HepG2 (cell line): ENCODE measurements at regions not wholly inside any gene's neighbourhood (a gene's known extent, or its start where the extent isn't known, plus 50 kb on each side); places are given as distances from the start of the nearest gene placed in this dataset.

Source experiments
- ATAC-seq: fragments of 200-7000 bp; cut with Tn5 transposase; 3 replicates; pipeline ENCODE4 v1.9.1; 2020; ENCODE audit warnings: mild to moderate bottlenecking, moderate library complexity
- BruUV-seq: library from RNA; stranded (reverse); fragments of 400-500 nt; replicated peaks from 2 replicates; lab custom pipeline; 2021; lab: Mats Ljungman, UMichigan
- CTCF ChIA-PET: fragments of 300-600 bp; formaldehyde crosslinking; extraction: SDS; loops from one replicate; lab custom pipeline; 2021; ENCODE audit warnings: low total read pairs, inconsistent platforms, low intra/inter-chr PET ratio; lab: Yijun Ruan, JAX
- POLR2A ChIA-PET: fragments of 350-600 bp; sonication (Branson Sonifier 250); formaldehyde crosslinking; loops from one replicate; lab custom pipeline; 2020; ENCODE audit warnings: antibody characterized with exemption, inconsistent platforms; lab: Yijun Ruan, JAX
- DNase-seq: peaks from one replicate; pipeline ENCODE4 v3.0.0-alpha.2; 2015; ENCODE audit warnings: low spot score
- FAIRE-seq: peaks from 3 replicates; lab custom pipeline; 2011; peaks lifted over from hg19 to GRCh38; lab: Jason Lieb, UNC
- H2AFZ ChIP-seq: one replicate; pipeline ENCODE4 v1.6.1; 2011; ENCODE audit warnings: low read length, inconsistent platforms
- H3K27ac ChIP-seq: fragments of 300-600 bp; 3 replicates; pipeline ENCODE4 v1.8.0; 2011; ENCODE audit warnings: mixed run types, mild to moderate bottlenecking, mixed read lengths, low read length, inconsistent platforms; ENCODE audit not compliant: insufficient read depth; ENCODE audit errors: extremely low read length
- H3K27me3 ChIP-seq, 2 experiments: fragments of 200-600 bp in 1 of 2; 2 replicates in 1 of 2; 3 replicates in 1 of 2; pipeline versions ENCODE4 v1.6.0 to v1.8.0; 2011; ENCODE audit warnings: low read length in 2 of 2, mild to moderate bottlenecking in 2 of 2, moderate library complexity in 2 of 2, inconsistent platforms in 1 of 2; ENCODE audit not compliant: insufficient read depth in 2 of 2, control insufficient read depth in 1 of 2
- H3K36me3 ChIP-seq, 2 experiments: fragments of 200-600 bp in 1 of 2; replicated peaks in 1 of 2; 2 replicates in 1 of 2; 3 replicates in 1 of 2; pipeline versions ENCODE4 v1.5.1 to v1.8.0; 2011; ENCODE audit warnings: low read length in 2 of 2, inconsistent platforms in 1 of 2; ENCODE audit not compliant: insufficient read depth in 2 of 2, control insufficient read depth in 1 of 2
- H3K4me1 ChIP-seq: 2 replicates; pipeline ENCODE4 v1.5.1; 2012; ENCODE audit warnings: low read length, inconsistent platforms; ENCODE audit not compliant: insufficient read depth
- H3K4me2 ChIP-seq: 2 replicates; pipeline ENCODE4 v1.6.0; 2011; ENCODE audit warnings: low read depth, low read length, inconsistent platforms
- H3K4me3 ChIP-seq, 3 experiments: fragments of 200-600 bp in 1 of 3; sonication (generic), shearing (Covaris generic) in 1 of 3; replicated peaks in 1 of 3; 2 replicates each; pipeline ENCODE4 v1.5.1; 2011 to 2016; ENCODE audit warnings: low read length in 3 of 3, inconsistent platforms in 2 of 3, low read depth in 2 of 3, mild to moderate bottlenecking in 2 of 3, control low read depth in 1 of 3, mixed read lengths in 1 of 3; ENCODE audit not compliant: insufficient read depth in 1 of 3
- H3K79me2 ChIP-seq: one replicate; pipeline ENCODE4 v1.6.1; 2011; ENCODE audit warnings: low read length, inconsistent platforms; ENCODE audit not compliant: insufficient read depth
- H3K9ac ChIP-seq: 2 replicates; pipeline ENCODE4 v1.6.0; 2011; ENCODE audit warnings: mild to moderate bottlenecking, low read depth, low read length, inconsistent platforms; ENCODE audit not compliant: insufficient read depth
- H3K9me3 ChIP-seq: 2 replicates; pipeline ENCODE4 v1.5.1; 2012; ENCODE audit warnings: mild to moderate bottlenecking, low read length
- H4K20me1 ChIP-seq: 2 replicates; pipeline ENCODE4 v1.6.0; 2011; ENCODE audit warnings: inconsistent platforms, mild to moderate bottlenecking, low read length, moderate library complexity; ENCODE audit not compliant: insufficient read depth
- ATF6 ChIP-seq: sonication (generic); formaldehyde crosslinking; conservative IDR thresholded peaks from 2 replicates; pipeline ENCODE4 v1.4.0; 2020; ENCODE audit warnings: missing genetic modification reagents
- CENPBD1 ChIP-seq: sonication (generic); formaldehyde crosslinking; IDR thresholded peaks from 2 replicates; pipeline ENCODE4 v1.8.0; 2022; ENCODE audit warnings: missing genetic modification reagents, low read depth, mild to moderate bottlenecking, borderline replicate concordance
- ELF4 ChIP-seq: sonication (generic); formaldehyde crosslinking; IDR thresholded peaks from 2 replicates; pipeline ENCODE4 v1.5.0; 2020; ENCODE audit warnings: missing genetic modification reagents, mild to moderate bottlenecking, moderate library complexity, borderline replicate concordance
- HNRNPK ChIP-seq: fragments of 200-400 bp; formaldehyde crosslinking; IDR thresholded peaks from 2 replicates; pipeline ENCODE4 v1.6.1; 2018; ENCODE audit warnings: low read length, low read depth, moderate library complexity, mild to moderate bottlenecking; ENCODE audit not compliant: poor library complexity, severe bottlenecking
- WGBS: methylation state at CpG from one replicate; pipeline ENCODE4 v1.1.6; 2017; ENCODE audit warnings: low lambda C conversion rate; 5-methylcytosine and 5-hydroxymethylcytosine counted together
- in situ Hi-C: cut with HindIII; loops from 2 replicates; pipeline ENCODE4 v1.10.0; 2017; ENCODE audit warnings: low pct_unique_long_range_greater_than_20kb; ENCODE audit not compliant: extremely low pct_ligation_motif_present
- intact Hi-C: fragments of 100-400 bp; cut with micrococcal nuclease; formaldehyde crosslinking; loops from one replicate; pipeline ENCODE4 v1.10.0; 2022; ENCODE audit not compliant: unreplicated experiment

- ATAC-seq (no peak), DNase-seq (no peak)
- POLR2A ChIA-PET: no interaction called here
- no peak overlapping the region for H3K4me3 ChIP-seq
- H3K4me2 ChIP-seq: no peak overlapping the region
- no TSS peak for BruUV-seq
- intact Hi-C loops: no loop called here
- 0 out of 2 replicates have a peak, but pooled peaks cover 10% of the 10 kb centered on the region for H3K9me3 ChIP-seq
- H3K27me3 ChIP-seq: no peaks in the 10 kb centered on the region
- TF ChIP-seq HNRNPK (no peak), ATF6 (CRISPR knock-in tag) (no peak), CENPBD1 (no peak), ELF4 (no peak)
- TF ChIP-seq, all 625 proteins: peak for 0
- CTCF ChIA-PET: no interaction called here
- Histone ChIP-seq H3K36me3 (no peaks in the 10 kb centered on the region), H2AFZ (no peak overlapping the region), H3K27ac (no peak overlapping the region), H3K4me1 (no peaks in the 10 kb centered on the region), H3K79me2 (no peaks in the 10 kb centered on the region), H3K9ac (no peak overlapping the region), H4K20me1 (no peaks in the 10 kb centered on the region)
- WGBS: 0% methylated on average over 2 of the region's 4 CpGs
- in situ Hi-C loops: no loop called here
- FAIRE-seq: no peak
These were observed 277.1 kb downstream of the IRS2 start for GRCh38 chr13:109509154-109509900.
